ENCODE measurements at regions not wholly inside any gene's neighbourhood (a gene's known extent, or its start where the extent isn't known, plus 50 kb on each side); places are given as distances from the start of the nearest gene placed in this dataset.

GRCh38 chr4:100056701-100057100, 106.6 kb upstream of the H2AZ1 start:
- Mint-ChIP-seq H3K9me3 (ENCODE audit: unreplicated experiment) (no peaks in the 10 kb centered on the region), H3K4me1 (ENCODE audit: insufficient read depth, unreplicated experiment) (no peaks in the 10 kb centered on the region), H3K27me3 (ENCODE audit: insufficient read depth, unreplicated experiment) (no peaks in the 10 kb centered on the region), H3K27ac (ENCODE audit: low read depth, unreplicated experiment) (no peak overlapping the region), H3K36me3 (ENCODE audit: insufficient read depth, unreplicated experiment) (no peaks in the 10 kb centered on the region), H3K4me3 (ENCODE audit: unreplicated experiment) (no peak overlapping the region)
- TF ChIP-seq, protein P1, sequence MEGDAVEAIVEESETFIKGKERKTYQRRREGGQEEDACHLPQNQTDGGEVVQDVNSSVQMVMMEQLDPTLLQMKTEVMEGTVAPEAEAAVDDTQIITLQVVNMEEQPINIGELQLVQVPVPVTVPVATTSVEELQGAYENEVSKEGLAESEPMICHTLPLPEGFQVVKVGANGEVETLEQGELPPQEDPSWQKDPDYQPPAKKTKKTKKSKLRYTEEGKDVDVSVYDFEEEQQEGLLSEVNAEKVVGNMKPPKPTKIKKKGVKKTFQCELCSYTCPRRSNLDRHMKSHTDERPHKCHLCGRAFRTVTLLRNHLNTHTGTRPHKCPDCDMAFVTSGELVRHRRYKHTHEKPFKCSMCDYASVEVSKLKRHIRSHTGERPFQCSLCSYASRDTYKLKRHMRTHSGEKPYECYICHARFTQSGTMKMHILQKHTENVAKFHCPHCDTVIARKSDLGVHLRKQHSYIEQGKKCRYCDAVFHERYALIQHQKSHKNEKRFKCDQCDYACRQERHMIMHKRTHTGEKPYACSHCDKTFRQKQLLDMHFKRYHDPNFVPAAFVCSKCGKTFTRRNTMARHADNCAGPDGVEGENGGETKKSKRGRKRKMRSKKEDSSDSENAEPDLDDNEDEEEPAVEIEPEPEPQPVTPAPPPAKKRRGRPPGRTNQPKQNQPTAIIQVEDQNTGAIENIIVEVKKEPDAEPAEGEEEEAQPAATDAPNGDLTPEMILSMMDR (IDR thresholded peaks at IDR 0.05; ENCODE audit: unreplicated experiment): no peak
- ChIA-PET CTCF (interaction anchor here (1.7 to 2.0 kb wide), 2 partner anchors 12 to 59 kb away, joined by 4 to 5 read pairs; no protein-coding TSS in a partner anchor), POLR2A (interaction anchor here (0.6 to 1.3 kb wide), 2 partner anchors 58 to 213 kb away, joined by 3 read pairs; no protein-coding TSS in a partner anchor)
- intact Hi-C loops (cut with micrococcal nuclease): no loop called here
- no TSS peak for BruUV-seq (replicated peaks)
- no peak for DNase-seq (ENCODE audit: unreplicated experiment)

GRCh38 chr4:100054071-100054470, 104.0 kb upstream of the H2AZ1 start:
- Mint-ChIP-seq H3K27me3 (ENCODE audit: insufficient read depth, unreplicated experiment) (no peaks in the 10 kb centered on the region), H3K4me1 (ENCODE audit: insufficient read depth, unreplicated experiment) (peaks cover 12% of the 10 kb centered on the region), H3K27ac (ENCODE audit: low read depth, unreplicated experiment) (no peak overlapping the region), H3K9me3 (ENCODE audit: unreplicated experiment) (no peaks in the 10 kb centered on the region), H3K36me3 (ENCODE audit: insufficient read depth, unreplicated experiment) (no peaks in the 10 kb centered on the region), H3K4me3 (ENCODE audit: unreplicated experiment) (no peak overlapping the region)
- ChIA-PET POLR2A (interaction anchor here (0.6 kb wide), 1 partner anchor 1297 kb away, joined by 3 read pairs; no protein-coding TSS in a partner anchor), CTCF (interaction anchor here (0.5 to 2.4 kb wide), 5 partner anchors 10 to 1645 kb away, joined by 3 to 9 read pairs (median 4); no protein-coding TSS in a partner anchor)
- intact Hi-C loops (cut with micrococcal nuclease): no loop called here
- DNase-seq (ENCODE audit: unreplicated experiment): no peak
- BruUV-seq (replicated peaks): no TSS peak
- TF ChIP-seq, protein P1 (IDR thresholded peaks at IDR 0.05; ENCODE audit: unreplicated experiment): no peak

DNA sequence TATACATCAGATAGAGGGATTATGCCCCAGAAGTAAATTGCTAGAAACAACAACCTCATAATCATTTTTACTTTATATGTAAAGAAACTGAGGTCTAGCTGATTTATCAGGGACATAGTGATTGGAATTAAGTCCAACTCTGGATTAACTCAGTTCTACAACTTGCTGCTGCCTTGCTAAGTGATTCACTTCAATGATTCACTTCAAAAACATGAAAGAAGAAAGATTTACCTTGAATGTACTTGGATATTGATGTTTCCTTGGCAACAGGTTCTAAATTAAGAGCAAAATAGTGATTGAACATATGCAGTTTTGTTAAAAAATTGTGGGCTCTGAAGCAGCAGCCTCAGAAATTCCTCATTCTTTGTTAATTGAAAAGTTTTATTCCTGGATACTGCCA, 99.8 kb upstream of the H2AZ1 start:
- BruUV-seq (replicated peaks): no TSS peak
- TF ChIP-seq, protein P1 (IDR thresholded peaks at IDR 0.05; ENCODE audit: unreplicated experiment): no peak
- Mint-ChIP-seq H3K9me3 (ENCODE audit: unreplicated experiment) (no peaks in the 10 kb centered on the region), H3K27me3 (ENCODE audit: insufficient read depth, unreplicated experiment) (no peaks in the 10 kb centered on the region), H3K36me3 (ENCODE audit: insufficient read depth, unreplicated experiment) (no peaks in the 10 kb centered on the region), H3K27ac (ENCODE audit: low read depth, unreplicated experiment) (no peak overlapping the region), H3K4me1 (ENCODE audit: insufficient read depth, unreplicated experiment) (peaks cover 12% of the 10 kb centered on the region), H3K4me3 (ENCODE audit: unreplicated experiment) (no peak overlapping the region)
- intact Hi-C loops (cut with micrococcal nuclease): no loop called here
- ChIA-PET CTCF (interaction anchor here (0.7 to 0.9 kb wide), 3 partner anchors 24 to 1243 kb away, joined by 3 to 4 read pairs (median 3); no protein-coding TSS in a partner anchor), POLR2A (interaction anchor here (1.3 kb wide), 1 partner anchor 27 kb away, joined by 3 read pairs; no protein-coding TSS in a partner anchor)
- DNase-seq (ENCODE audit: unreplicated experiment): no peak

DNA sequence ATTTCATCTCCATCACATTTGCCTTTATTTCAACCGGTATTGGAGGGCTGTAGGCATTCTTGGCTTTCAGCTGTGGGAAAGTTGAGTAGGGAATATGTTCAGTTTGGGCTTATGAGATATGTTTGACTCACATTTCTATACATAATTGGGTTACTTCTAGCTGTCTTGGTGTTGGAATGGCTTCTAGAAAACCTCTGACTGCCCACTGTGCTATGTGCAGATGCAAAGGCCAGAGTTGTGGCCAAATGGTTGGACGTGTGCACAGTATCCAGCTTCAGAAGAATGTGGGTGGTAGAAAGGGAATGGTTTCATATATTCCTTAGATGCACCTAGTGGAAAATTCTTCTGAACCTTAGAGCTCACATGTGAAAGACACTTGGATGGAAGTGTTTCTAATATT, 92.6 kb upstream of the H2AZ1 start:
- H3K9me3 Mint-ChIP-seq (ENCODE audit: unreplicated experiment): no peaks in the 10 kb centered on the region
- intact Hi-C loops (cut with micrococcal nuclease): no loop called here
- no peak for DNase-seq (ENCODE audit: unreplicated experiment)
- H3K27me3 Mint-ChIP-seq (ENCODE audit: insufficient read depth, unreplicated experiment): no peaks in the 10 kb centered on the region
- peaks cover 12% of the 10 kb centered on the region for H3K4me1 Mint-ChIP-seq (ENCODE audit: insufficient read depth, unreplicated experiment)
- no peaks in the 10 kb centered on the region for H3K36me3 Mint-ChIP-seq (ENCODE audit: insufficient read depth, unreplicated experiment)
- TF ChIP-seq, protein P1 (IDR thresholded peaks at IDR 0.05; ENCODE audit: unreplicated experiment): no peak
- H3K27ac Mint-ChIP-seq (ENCODE audit: low read depth, unreplicated experiment): no peak overlapping the region
- no TSS peak for BruUV-seq (replicated peaks)
- no peak overlapping the region for H3K4me3 Mint-ChIP-seq (ENCODE audit: unreplicated experiment)
- CTCF ChIA-PET: interaction anchor here (1.1 kb wide), 1 partner anchor 20 kb away, joined by 3 read pairs; no protein-coding TSS in a partner anchor
- POLR2A ChIA-PET: interaction anchor here (0.8 to 1.4 kb wide), 2 partner anchors 34 to 1236 kb away, joined by 3 to 4 read pairs; no protein-coding TSS in a partner anchor
